Panc1 (cell line): ENCODE measurements at regions not wholly inside any gene's neighbourhood (a gene's known extent, or its start where the extent isn't known, plus 50 kb on each side); places are given as distances from the start of the nearest gene placed in this dataset.

Experiments used
- ATAC-seq: fragments of 200-7000 bp; cut with Tn5 transposase; 2 replicates; pipeline ENCODE4 v1.9.1; 2020; ENCODE audit warnings: mild to moderate bottlenecking, moderate library complexity
- BruUV-seq: library from RNA; stranded (reverse); fragments of 400-500 nt; replicated peaks from 2 replicates; lab custom pipeline; 2021; lab: Mats Ljungman, UMichigan
- CTCF ChIA-PET: fragments of 300-600 bp; sonication (Branson Sonifier 250); formaldehyde crosslinking; loops from one replicate; lab custom pipeline; 2022; ENCODE audit warnings: antibody characterized with exemption; lab: Charles Lee
- POLR2A ChIA-PET: fragments of 300-600 bp; sonication (Branson Sonifier 250); formaldehyde crosslinking; loops from one replicate; lab custom pipeline; 2022; ENCODE audit warnings: antibody characterized with exemption; lab: Charles Lee
- DNase-seq: peaks from one replicate; pipeline ENCODE4 v3.0.0-alpha.2; 2010; ENCODE audit warnings: low read depth, low spot score
- H3K27ac ChIP-seq: 2 replicates; pipeline ENCODE4 v1.5.1; 2011; ENCODE audit warnings: mild to moderate bottlenecking, low read length, inconsistent platforms
- H3K27me3 ChIP-seq: fragments of 200-500 bp; sonication (Bioruptor generic); 2 replicates; pipeline ENCODE4 v1.6.0; 2014; ENCODE audit warnings: low read length, inconsistent platforms; ENCODE audit not compliant: control insufficient read depth, insufficient read depth
- H3K36me3 ChIP-seq: fragments of 200-500 bp; sonication (Bioruptor generic); 2 replicates; pipeline ENCODE4 v1.5.1; 2014; ENCODE audit warnings: inconsistent platforms, mild to moderate bottlenecking, low read length, moderate library complexity; ENCODE audit not compliant: control insufficient read depth, insufficient read depth
- H3K4me1 ChIP-seq: 2 replicates; pipeline ENCODE4 v1.5.1; 2011; ENCODE audit warnings: inconsistent platforms, mild to moderate bottlenecking, low read length, moderate library complexity; ENCODE audit not compliant: control insufficient read depth, insufficient read depth
- H3K4me3 ChIP-seq, 2 experiments: 2 replicates each; pipeline ENCODE4 v1.5.1; 2011 to 2012; ENCODE audit warnings: low read depth in 2 of 2, low read length in 2 of 2, mild to moderate bottlenecking in 2 of 2, inconsistent platforms in 1 of 2, moderate library complexity in 1 of 2
- H3K9me3 ChIP-seq: fragments of 200-500 bp; sonication (Bioruptor generic); 2 replicates; pipeline ENCODE4 v1.5.1; 2014; ENCODE audit warnings: low read depth, mild to moderate bottlenecking, inconsistent platforms, low read length, moderate library complexity; ENCODE audit not compliant: control insufficient read depth, insufficient read depth
- CTCF ChIP-seq: fragments of 450-650 bp; IDR thresholded peaks from 2 replicates; pipeline ENCODE4 v1.5.1; 2017; ENCODE audit warnings: mild to moderate bottlenecking
- POLR2AphosphoS5 ChIP-seq: IDR thresholded peaks from 2 replicates; pipeline ENCODE4 v1.6.1; 2012; ENCODE audit warnings: mild to moderate bottlenecking, low read depth, low read length, moderate library complexity
- SIN3A ChIP-seq: IDR thresholded peaks from 2 replicates; pipeline ENCODE4 v1.6.1; 2012; ENCODE audit warnings: low read depth, mild to moderate bottlenecking, low read length, moderate library complexity, borderline replicate concordance; ENCODE audit not compliant: insufficient read depth
- TCF7L2 ChIP-seq: IDR thresholded peaks from 2 replicates; pipeline ENCODE4 v1.6.1; 2011; ENCODE audit warnings: mild to moderate bottlenecking, low read depth, low read length, inconsistent platforms
- in situ Hi-C: cut with HindIII; loops from 2 replicates; pipeline ENCODE4 v1.10.0; 2016; ENCODE audit warnings: low sequenced_read_pairs, low pct_unique_long_range_greater_than_20kb
- intact Hi-C: fragments of 100-400 bp; cut with micrococcal nuclease; formaldehyde crosslinking; loops from one replicate; pipeline ENCODE4 v1.10.0; 2022; ENCODE audit not compliant: unreplicated experiment
- TF ChIP-seq, protein P1 (sequence below), 2 experiments: IDR thresholded peaks; 2 replicates each; pipeline ENCODE4 v1.6.1; 2011 to 2012; ENCODE audit warnings: low read depth in 2 of 2, control low read depth in 1 of 2, low read length in 1 of 2, mild to moderate bottlenecking in 1 of 2, moderate library complexity in 1 of 2; ENCODE audit not compliant: insufficient read depth in 1 of 2

DNA sequence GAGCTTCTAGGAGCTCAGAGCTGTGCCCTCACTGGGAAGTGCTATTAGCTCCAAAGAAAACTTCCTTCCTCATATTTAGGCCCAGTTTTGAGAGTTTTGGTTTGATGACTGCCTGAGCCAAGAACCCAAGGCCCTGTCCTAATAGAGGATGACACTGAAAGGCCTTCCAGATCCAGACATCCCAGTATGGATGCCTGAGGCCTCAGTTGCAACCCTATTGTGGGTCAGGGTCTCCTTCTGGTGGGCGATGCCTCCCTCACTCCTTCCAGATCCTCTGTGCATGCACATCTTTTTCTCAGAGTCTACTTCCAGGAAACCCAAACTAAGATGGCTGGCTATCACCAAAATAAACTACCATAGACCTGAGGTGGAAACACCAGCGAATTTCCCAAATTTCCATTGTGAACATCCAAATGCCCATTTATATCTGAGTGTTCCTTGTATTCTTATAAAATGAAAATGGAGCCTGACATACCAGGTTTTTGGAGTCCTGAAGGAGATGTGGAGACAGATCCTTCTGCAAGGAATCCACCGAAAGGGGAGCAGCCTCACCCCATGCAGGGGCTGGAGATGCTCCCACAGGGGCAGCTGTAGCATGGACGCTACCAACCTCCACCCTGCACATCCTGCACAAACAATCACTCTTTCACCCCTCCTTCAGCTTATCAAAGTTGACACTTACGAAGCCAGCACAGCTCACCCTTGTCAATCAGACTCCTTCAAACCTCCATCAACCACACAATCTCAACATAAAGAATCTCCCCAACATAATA lies 61.1 kb downstream of the GGTLC2 start:
- H3K4me1 ChIP-seq = no peaks in the 10 kb centered on the region
- in situ Hi-C loops (no loop called here), intact Hi-C loops (no loop called here)
- no peaks in the 10 kb centered on the region for H3K9me3 ChIP-seq
- TF ChIP-seq SIN3A = no peak
- TF ChIP-seq, protein P1, sequence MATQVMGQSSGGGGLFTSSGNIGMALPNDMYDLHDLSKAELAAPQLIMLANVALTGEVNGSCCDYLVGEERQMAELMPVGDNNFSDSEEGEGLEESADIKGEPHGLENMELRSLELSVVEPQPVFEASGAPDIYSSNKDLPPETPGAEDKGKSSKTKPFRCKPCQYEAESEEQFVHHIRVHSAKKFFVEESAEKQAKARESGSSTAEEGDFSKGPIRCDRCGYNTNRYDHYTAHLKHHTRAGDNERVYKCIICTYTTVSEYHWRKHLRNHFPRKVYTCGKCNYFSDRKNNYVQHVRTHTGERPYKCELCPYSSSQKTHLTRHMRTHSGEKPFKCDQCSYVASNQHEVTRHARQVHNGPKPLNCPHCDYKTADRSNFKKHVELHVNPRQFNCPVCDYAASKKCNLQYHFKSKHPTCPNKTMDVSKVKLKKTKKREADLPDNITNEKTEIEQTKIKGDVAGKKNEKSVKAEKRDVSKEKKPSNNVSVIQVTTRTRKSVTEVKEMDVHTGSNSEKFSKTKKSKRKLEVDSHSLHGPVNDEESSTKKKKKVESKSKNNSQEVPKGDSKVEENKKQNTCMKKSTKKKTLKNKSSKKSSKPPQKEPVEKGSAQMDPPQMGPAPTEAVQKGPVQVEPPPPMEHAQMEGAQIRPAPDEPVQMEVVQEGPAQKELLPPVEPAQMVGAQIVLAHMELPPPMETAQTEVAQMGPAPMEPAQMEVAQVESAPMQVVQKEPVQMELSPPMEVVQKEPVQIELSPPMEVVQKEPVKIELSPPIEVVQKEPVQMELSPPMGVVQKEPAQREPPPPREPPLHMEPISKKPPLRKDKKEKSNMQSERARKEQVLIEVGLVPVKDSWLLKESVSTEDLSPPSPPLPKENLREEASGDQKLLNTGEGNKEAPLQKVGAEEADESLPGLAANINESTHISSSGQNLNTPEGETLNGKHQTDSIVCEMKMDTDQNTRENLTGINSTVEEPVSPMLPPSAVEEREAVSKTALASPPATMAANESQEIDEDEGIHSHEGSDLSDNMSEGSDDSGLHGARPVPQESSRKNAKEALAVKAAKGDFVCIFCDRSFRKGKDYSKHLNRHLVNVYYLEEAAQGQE (IDR thresholded peaks at IDR 0.05; ENCODE audit: insufficient read depth in 1 of 2, low read depth in 2 of 2, low read length in 1 of 2) = no peak
- TF ChIP-seq CTCF = no peak
- TF ChIP-seq POLR2AphosphoS5 = no peak
- no peak for TF ChIP-seq TCF7L2
- BruUV-seq = no TSS peak
- ATAC-seq (no peak), DNase-seq (no peak)
- H3K27ac ChIP-seq = no peak overlapping the region
- H3K27me3 ChIP-seq = no peaks in the 10 kb centered on the region
- CTCF ChIA-PET = no interaction called here
- no peak overlapping the region for H3K4me3 ChIP-seq
- no peaks in the 10 kb centered on the region for H3K36me3 ChIP-seq
- POLR2A ChIA-PET = no interaction called here

DNA sequence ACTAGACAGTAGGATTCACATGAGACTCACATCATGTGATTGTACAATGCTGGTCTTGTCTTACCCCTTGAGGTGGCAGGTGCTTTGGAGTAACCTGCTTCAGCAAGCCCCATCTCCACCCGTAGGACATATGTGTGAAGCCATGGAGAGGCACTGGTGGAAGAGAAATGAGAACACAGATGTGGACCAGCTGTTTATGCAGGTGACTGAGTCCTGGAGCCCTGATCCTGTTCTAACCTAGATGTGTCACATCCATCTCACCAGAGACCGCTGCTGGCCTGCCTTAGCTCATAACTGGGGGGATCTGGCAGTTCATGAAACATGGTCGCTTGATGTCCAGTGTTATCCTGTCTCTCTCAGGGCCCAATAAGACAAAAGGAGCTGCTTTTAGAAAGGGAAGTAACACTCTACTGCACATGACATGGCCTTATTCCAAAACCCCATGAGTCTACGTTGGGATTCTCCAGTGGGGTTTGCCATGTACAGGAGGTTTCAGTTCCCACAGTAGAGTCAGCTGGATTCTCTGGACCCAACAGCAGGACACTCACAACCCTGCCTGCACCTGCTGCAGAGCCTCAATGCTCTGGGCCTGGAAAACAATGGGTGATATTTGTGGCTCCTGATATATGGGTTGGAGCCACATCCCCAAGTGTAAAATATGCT lies 62.0 kb downstream of the GGTLC2 start:
- no peak for DNase-seq

More for the DNA sequence above, 62.0 kb downstream of the GGTLC2 start:
- Histone ChIP-seq H3K4me1 (no peaks in the 10 kb centered on the region), H3K27ac (no peak overlapping the region), H3K9me3 (no peaks in the 10 kb centered on the region), H3K4me3 (no peak overlapping the region), H3K27me3 (no peaks in the 10 kb centered on the region), H3K36me3 (no peaks in the 10 kb centered on the region)
- CTCF ChIA-PET = no interaction called here
- no peak for ATAC-seq
- TF ChIP-seq CTCF = no peak
- TF ChIP-seq POLR2AphosphoS5 = no peak
- TF ChIP-seq, protein P1 (IDR thresholded peaks at IDR 0.05; ENCODE audit: insufficient read depth in 1 of 2, low read depth in 2 of 2, low read length in 1 of 2) = no peak
- TF ChIP-seq TCF7L2 = no peak
- TF ChIP-seq SIN3A = no peak
- in situ Hi-C loops (no loop called here), intact Hi-C loops (no loop called here)
- no TSS peak for BruUV-seq
- POLR2A ChIA-PET = no interaction called here
